ENCODE measurements at regions not wholly inside any gene's neighbourhood (a gene's known extent, or its start where the extent isn't known, plus 50 kb on each side); places are given as distances from the start of the nearest gene placed in this dataset.

GRCh38 chr13:111970494-111971141 is 96.3 kb upstream of the SOX1 start (continued):
- TF ChIP-seq YY1 (IDR thresholded peaks at IDR 0.05; ENCODE audit: low read depth, low read length) = no peak
- TF ChIP-seq BCL11A (IDR thresholded peaks at IDR 0.05; ENCODE audit: low read depth in 2 of 2, low read length in 2 of 2) = no peak
